ENCODE measurements at regions not wholly inside any gene's neighbourhood (a gene's known extent, or its start where the extent isn't known, plus 50 kb on each side); places are given as distances from the start of the nearest gene placed in this dataset.

DNA sequence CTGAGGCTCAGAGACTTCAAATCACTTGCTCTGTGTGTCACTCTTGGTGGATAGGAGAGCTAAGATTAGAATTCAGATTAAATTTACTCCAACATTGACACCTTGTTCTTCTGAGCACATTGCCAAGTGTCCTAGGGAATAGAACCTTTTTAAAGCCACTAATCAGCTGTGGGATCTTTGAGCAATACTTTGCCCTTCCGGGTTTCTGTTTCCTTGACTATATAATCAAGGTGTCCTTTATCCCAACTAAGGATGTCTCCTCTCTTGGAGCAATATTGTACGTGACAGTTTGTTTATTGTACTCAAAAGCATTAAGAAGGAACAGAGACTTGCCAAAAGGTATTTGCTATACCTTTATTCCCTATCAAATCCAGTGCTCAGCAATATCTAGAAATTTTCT, 170.9 kb upstream of the CADPS start:
- DNase-seq: no peak

DNA sequence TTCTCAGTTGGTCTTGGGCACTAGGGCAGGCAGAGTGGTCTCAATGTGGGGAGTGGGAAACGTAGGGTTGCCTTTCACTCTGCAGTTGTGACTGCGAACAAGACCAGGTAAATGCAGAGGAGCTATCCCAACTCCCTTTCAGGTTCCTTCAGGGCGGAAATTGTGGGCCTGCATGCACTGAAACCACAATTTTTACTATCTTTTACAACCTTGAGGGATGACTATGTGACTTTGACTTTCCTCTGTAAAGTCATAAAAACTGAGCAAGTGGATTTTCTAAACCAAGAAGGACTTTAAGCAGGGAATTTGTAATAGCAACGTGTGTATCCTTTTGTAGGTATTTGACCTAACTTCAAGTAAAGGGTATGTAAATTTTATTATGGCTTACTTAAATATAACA, 171.4 kb upstream of the CADPS start:
- no peak for DNase-seq

DNA sequence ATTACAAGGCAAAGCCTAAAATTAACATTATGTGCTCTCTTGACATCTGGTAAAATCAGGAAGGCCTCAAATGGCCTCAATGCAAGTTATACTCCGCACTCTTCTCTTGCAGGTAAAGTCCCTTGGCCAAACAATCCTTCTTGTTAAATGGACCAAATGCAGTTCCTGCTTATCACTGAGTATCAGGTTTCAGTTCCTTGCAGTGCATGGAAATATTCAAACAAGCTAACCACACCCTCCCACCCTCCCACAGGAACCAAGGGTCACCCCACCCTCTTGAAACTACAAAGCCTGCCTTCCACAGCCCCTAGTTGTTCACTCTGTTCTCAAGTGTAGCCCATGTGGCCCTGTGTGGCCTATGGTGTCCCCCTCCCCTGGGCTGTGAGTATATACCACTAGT, 171.9 kb upstream of the CADPS start:
- DNase-seq: no peak

DNA sequence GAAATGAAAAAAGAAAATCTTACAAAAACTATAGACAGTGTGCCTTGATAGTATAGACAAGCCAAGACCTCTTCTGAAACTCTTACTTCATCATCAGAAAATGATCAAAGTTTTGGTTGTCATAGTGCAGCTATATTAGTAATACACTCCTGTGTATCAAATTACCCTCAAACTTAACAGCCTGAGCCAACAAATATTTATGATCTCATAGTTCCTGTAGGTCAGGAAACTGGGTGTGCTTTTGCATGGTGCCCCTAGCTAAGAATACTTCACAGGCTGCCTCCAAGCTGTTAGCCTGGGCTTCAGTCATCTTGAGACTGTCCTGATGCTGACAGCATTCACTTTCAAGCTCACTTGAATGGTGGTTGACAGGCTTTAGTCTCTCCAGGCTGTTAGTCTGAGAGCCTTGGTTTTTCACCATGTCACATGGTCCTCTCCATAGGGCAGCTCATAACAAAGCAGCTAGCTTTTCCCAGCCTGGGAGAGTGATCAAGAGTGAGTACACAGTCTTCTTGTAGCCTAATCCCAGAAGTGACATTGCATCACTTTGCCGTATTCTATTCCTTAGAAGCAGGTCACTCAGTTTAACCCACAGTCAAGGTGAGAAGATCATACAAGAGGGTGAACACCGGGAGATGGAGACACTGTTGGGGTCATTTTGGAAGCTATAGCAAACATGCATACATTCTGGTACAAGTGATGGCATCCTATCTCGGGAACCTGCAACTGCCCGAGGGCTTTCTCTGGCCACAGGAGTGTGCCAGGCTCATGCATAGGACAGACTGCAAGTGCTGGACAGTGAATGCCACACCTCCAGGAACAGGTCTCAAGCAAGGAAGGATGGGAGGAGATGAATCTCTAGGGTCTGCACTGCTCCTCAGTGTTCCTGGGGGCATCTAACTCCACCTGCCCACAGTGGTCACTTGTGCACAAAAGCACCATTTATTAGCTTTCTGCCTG, 173.4 kb upstream of the CADPS start:
- no peak for DNase-seq

DNA sequence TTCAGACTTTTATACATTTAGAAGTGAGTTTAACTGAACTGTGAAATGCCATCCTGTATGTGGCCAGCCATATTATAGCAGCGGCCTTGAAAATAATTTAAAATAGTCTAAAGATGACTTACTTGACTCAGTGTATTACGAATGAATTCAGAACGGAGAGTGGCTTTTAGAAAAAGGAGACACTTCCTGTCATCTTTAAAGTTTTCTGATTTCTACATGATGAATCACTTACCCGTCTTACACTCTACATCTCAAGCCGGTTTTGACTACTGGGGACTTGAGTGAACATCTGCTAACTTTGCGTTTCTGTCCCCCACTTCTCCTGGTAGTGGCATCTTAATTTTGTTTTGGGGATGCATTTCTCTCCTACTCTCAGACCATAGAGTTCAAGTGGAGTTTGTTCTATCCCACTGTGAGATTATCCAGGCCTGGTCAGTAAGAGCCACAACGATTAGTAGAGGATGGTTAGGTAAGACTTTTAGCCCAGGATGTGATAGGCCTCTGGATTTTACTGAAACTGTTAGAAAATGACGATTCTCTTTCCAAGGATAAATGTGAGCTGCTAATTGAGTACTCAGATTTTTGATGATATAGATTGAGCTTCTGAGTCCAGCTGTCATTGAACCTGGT, 175.4 kb upstream of the CADPS start:
- peak in 1 of 3 donors; percentile 54 for DNase-seq

DNA sequence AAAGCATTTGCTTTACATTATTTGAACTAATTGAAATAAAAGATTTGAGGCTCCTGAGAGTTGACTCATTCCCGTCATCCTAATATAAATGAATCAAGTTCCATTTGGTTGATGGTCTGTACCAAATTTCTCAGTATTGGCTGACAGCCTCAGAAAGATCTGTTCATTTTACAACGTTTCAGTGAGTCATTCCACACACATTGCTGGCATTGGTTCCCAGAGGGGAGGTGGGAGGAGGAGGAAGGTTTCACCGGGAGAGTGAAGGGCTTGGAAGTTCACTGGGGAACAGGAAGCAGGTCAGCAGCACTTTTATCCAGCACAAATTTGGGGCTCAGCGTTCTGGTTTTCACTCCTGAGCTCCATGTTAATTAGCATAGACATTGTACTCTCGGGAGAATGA, 176.7 kb upstream of the CADPS start:
- DNase-seq: peak in 2 of 3 donors; percentile 11 to 92

DNA sequence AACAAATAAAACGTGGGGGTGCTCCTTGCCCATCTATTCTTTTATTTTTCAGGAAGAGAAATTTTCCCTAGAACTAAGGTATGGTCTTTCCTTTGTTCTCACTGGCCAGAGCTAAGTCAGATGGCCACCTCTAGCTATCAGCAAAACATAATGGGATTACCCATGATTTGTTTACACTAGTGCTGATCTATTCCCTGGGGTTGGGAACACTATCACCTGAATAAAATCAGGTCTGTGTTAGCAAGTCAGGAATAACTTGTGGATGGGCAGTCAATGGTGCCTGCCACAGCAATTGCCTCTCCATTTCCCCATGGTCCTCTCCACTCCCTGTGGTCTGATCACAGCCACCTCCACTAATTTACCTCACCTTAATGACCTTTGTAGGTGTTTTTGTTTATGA, 181.7 kb upstream of the CADPS start:
- no peak for DNase-seq

DNA sequence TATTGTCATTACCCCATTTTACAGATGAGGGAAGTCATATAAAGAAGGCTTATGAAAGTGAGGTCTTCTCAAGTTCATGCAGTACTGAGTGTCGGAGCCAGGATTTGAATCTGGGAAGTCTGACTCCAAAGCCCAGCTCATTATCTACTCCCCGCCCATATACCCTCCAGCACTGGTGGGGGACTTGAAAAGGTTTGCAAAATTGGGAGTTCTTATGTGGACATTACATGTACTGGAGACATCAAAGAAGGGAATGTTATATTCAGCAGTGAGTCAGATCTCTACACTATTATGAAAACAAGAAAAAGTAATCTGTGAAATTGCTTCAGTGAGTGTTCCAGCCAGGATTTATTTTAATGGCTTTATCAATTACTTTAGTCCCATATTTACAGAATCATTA, 185.2 kb upstream of the CADPS start:
- DNase-seq: no peak

DNA sequence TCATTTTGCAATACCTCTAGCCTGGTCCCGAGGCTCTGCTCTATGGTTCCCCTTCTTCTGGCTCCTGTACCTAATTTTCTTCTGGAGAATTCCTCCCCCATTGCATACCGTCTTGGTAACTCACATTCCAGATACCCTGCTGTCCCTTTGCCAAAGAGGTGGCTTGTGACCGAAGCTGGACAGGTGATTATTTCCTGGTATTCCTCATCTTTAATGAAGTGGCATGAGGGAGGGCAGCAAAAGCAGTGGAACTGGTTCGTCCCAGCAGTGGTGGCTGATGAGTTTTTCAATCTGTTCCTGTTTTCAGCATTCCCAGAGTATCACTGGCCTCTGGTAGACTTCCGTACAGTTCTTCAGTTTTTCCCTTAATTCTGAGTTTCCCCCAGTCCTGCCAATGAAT, 186.2 kb upstream of the CADPS start:
- no peak for DNase-seq

DNA sequence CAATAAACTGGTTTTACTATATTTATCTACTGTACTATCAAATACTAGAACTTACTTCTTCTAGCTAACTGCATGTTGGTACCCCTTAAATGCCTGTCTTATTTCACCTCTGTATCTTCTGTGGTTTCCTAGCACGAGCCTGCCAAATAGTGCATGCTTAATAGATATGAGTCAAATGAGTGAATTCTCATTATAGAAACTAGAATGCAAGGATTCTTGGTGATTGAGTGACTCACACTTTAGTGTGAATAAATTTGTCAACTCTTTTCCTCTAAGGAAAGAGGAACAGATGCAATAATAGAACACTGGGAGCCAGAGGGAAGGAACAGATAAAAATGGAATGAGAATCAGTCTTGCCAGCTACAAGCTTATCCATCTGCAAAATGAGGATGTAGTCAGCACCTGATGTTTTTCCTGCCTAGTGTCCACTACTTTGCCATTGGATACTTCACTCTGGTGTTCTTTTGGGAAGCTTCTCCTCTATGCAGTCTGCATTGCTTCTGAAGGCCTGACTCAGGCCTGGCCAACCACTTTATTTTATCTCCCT, 189.1 kb upstream of the CADPS start:
- no peak for DNase-seq

DNA sequence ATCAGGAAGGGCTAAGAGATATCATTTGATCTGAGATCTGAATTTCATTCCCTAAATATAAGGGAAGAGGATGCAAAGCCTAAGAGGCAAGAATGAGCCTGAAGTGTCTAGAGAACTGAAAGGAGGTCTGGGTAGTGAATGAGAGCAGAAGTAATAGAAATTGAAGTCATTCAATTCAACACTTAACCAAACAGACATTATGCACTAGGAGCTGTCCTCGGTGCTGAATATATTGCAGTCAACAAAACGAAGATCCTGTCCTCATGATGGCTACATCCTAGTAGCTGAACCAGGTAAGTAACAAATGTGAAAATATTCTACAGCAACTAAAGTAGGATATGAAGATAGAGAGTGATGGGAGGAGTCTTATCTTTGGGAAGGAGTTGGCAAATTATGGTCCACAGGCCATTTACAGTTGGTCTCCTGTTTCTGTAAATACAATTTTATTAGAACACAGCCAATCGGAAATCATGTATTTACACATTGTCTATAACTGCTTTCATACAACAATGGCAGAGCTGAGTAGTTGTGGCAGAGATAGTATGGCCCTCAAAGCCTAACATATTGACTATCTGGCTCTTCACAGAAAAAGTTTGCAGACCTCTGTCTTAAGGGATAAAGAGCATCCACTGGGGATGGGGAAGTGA, 192.9 kb upstream of the CADPS start:
- DNase-seq: peak; percentile 62 to 79 (median 68)

DNA sequence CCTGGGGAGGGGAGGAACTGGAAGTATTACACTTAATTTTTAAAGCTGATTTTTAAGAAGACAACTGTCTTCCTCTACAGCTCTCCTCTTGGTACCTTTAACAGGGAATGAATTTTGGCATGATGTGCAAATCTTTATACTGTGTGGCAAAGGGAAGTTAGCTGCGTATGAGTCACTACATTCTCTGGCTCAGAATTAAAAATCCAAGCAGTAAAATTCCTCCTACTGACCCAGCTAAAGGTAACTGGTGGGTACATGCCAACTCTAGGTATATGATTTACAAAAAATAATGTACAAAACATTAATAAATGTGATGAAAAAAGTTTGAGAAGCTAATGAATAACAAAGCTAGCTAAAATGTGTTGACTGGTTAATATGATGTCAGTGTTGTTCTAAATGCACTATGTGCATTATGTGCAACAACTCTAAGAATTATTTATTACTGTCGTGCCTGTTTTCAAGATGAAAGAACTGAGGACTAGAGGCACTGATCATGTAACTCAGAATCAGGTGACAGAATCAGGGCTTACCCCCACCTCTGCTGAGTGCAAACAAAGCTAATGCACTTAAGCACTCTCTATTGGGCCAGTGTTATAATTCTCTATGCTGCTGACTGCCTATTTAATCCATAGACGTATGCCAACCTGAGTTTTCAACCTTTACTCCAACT, 194.7 kb upstream of the CADPS start:
- no peak for DNase-seq

DNA sequence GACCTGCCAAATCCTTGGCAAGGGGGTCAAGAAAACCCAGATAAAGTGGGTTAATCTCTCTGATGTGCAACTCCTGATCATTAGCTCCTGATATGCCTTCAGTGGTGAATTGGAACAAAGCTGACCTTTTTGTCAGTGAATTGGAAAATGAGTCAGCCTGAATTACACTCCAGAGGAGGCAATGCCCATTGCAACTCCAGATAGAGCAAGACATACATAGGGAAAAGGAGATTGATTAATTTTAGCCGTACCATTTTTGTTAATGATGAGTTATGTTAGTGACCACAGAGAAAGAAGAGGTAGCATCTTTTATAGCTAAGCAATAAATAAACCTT, 195.2 kb upstream of the CADPS start:
- DNase-seq: no peak

DNA sequence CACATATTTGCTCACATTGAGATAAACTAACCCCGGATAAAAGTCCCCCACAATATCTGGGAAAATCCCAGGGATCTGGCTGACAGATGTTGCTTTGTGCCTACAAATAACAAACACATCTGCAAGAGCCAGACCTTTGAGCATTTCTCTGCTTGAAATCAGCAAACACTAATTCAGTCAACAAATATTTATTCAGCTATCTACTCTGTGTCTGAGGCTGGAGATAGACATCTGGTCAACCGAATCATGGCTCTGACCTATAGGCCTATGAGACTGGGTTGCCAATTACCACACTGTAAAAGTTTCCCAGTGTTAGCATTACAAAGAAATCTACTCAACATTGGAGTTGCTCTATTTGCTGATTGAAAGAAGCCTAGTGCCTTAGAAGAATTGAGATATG, 201.1 kb upstream of the CADPS start:
- no peak for DNase-seq

DNA sequence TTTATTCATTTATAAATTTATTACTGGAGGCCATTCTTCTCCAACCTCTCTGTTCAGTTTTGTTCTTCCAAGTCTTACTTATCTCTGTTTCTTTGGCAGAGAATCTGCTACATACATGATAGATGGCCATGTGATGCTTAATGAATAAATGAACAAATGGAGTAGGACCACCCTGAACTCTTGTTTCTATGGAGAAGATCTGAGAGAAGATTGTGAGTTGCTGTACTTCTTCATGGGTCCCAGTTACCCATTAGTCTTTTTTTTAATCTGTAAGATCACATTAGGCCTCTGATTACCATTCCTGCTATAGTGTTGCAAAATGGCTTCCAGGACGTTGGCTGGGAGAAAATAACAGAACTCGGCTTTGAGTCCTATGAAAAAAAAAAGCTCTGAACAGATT, 191.9 kb upstream of the SYNPR start:
- no peak for DNase-seq

DNA sequence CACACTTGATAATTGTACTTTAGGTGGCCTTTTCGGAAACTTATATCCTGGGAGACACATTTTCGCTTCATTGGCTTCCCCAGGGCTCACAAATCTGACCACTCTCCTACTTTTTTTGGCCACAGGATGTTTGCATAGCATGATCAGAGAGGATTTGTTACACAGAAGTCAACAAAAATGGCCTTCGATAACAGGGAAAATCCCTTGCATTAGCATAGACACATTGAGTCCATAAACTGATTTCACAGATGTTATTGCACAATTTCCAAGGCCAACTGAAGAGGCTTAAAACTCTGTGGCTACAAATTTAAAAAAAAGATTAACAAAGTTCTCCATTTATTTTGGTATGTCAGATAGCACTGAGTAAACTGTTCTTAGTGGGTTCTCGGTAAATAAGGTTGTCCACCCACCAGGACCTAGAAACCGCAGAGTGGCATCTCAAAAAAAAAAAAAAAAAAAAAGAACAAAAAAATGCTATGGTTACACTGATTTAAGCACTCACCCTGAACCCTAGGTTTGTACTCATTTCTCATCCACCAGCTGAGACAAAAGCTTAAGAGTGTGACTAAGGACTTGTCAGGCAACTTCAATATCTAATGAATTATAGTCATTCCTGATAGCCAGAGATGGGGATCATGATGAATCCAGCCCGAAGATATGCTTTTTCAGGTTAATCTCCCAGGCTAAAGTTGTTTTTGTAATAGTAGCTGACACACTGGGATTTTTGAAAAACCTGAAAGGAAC, 188.9 kb upstream of the SYNPR start:
- DNase-seq: no peak

DNA sequence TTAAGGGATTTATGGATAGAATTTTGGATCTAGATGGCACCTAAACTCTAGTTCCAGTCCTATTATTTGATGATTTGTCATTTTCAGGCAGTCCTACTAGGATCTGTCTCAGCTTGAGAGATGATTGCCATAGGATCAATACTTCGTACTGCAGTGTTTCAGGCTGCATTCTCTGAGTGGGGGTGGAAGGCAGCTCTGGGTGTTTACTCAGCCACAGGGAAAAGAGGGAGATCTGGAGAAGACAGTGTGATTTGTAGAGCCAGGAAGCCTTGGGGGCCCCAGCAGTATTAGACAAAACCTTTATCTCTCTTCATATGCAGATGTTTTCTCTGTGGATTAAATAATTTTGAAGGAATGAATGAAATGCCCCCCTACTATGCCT, 188.4 kb upstream of the SYNPR start:
- no peak for DNase-seq

DNA sequence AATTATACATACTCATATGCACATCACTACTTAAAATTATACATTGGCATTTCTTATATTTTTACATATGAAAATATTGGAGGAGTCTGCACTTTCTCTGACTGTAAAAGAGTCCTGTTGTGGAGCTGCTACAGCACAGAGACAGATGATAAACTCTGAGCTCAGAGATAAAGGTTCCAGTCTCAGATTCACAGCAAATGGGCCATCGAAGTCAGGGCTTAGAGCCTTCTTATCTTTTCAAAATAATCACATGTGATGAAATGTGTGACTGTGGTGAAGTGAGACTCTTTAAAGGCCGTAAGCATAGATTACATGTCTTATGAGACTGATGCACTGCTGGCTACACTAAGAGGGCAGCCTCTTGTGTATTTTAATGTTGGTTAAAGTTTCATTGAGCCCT, 187.5 kb upstream of the SYNPR start:
- no peak for DNase-seq

DNA sequence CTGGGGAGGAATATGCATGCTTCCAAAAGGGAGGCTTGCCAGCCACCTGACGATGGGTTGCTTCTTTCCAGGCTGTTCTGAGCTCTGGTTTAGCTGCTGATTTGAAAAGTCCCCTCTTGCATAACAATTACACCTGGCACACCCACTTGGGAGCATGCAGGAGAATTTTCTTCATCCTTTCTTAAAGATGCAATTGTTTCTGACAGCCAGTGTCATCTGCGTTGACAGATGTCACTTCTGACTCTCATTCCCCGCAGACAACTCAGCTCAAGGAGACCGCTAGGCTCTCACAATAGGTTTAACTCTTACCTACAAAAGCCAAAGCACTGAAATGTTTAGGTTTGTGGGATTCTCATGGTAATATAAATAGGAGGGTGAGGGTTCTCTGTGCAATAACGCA, 185.6 kb upstream of the SYNPR start:
- no peak for DNase-seq

DNA sequence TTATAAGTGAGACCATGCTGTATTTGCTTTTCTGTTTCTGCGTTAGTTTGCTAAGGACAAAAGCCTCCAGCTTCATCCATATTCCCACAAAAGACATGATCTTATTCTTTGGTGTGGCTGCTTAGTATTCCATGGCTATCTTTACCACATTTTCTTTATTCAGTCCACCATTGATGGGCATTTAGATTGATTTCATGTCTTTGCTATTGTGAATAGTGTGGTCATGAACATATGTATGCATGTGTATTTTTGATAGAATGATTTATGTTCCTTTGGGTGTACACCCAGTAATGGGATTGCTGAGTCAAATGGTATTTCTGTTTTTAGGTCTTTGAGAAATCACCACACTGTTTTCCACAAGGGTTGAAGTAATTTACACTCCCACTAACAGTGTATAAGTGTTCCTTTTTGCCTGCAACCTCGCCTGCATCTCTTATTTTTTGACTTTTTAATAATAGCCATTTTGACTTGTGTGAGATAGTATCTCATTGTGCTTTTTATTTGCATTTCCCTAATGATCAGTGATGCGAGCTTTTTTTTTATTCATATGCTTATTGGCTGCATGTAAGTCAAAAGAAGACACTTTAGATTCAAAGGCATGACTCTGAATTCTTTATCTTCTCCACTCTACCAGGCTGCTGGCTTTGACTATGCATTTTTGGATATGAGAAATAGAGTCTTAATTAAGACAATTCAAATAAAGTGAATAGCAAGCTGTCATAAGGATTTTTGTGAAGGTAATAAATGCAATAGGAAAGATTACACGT, 183.3 kb upstream of the SYNPR start:
- no peak for DNase-seq
